LNCaP clone FGC (cell line): ENCODE measurements at regions not wholly inside any gene's neighbourhood (a gene's known extent, or its start where the extent isn't known, plus 50 kb on each side); places are given as distances from the start of the nearest gene placed in this dataset.

Source experiments
- DNase-seq: peaks from one replicate; pipeline ENCODE4 v3.0.0-alpha.2; 2011; ENCODE audit warnings: low read depth
- H3K4me3 ChIP-seq: 2 replicates; pipeline ENCODE4 v1.5.1; 2011; ENCODE audit warnings: mild to moderate bottlenecking, low read depth, low read length, control low read depth
- TF ChIP-seq, protein P1 (sequence below): IDR thresholded peaks from 2 replicates; pipeline ENCODE4 v1.5.1; 2012; ENCODE audit warnings: mild to moderate bottlenecking; ENCODE audit not compliant: control insufficient read depth, insufficient read depth; ENCODE audit errors: extremely low read depth

- no peak overlapping the region for H3K4me3 ChIP-seq
- no peak for DNase-seq
- TF ChIP-seq, protein P1, sequence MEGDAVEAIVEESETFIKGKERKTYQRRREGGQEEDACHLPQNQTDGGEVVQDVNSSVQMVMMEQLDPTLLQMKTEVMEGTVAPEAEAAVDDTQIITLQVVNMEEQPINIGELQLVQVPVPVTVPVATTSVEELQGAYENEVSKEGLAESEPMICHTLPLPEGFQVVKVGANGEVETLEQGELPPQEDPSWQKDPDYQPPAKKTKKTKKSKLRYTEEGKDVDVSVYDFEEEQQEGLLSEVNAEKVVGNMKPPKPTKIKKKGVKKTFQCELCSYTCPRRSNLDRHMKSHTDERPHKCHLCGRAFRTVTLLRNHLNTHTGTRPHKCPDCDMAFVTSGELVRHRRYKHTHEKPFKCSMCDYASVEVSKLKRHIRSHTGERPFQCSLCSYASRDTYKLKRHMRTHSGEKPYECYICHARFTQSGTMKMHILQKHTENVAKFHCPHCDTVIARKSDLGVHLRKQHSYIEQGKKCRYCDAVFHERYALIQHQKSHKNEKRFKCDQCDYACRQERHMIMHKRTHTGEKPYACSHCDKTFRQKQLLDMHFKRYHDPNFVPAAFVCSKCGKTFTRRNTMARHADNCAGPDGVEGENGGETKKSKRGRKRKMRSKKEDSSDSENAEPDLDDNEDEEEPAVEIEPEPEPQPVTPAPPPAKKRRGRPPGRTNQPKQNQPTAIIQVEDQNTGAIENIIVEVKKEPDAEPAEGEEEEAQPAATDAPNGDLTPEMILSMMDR, result no peak
These were observed 512.3 kb upstream of the MDFIC2 start for GRCh38 chr3:70824773-70825172.

DNA sequence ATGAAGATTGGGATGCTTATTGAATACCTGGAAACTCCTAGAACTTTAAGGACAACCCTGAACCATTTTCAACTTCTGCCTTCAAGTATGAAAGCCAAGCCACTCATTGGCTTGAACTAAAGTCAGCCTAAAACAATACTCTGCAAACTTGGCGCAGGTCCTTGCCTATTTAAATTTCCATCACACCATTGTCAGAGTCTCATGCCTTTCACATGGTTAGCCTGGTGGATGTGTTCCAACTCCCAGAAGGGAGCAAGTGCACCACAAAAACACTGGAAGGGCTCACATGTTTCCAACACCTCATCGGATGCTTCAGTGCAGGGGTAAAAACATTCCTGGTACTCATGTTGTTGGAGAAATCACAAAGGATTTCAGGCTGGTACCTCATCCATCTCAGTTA lies 511.6 kb upstream of the MDFIC2 start:
- TF ChIP-seq, protein P1, result no peak
- DNase-seq, result no peak
- no peak overlapping the region for H3K4me3 ChIP-seq

DNA sequence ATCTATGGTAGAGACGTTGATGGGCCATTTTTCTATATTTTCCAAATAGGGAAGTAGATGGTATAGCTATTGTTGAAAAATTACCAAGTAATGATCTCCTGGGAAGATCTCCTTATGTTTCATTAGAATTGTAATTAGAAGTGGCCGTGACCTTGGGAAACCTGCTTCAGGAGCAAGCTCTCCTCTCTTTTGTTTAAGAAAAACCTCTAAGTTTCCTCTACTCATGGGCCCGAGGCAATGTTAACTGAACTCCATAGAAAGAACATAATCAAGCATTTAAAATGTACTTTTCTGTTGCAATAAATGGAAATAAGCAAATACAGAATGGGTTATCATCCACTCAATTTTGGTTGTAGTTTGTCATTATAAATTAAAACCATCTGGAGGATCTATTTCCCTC lies 511.2 kb upstream of the MDFIC2 start:
- no peak for DNase-seq
- no peak overlapping the region for H3K4me3 ChIP-seq
- TF ChIP-seq, protein P1, result no peak

GRCh38 chr3:70822669-70823068 lies 510.2 kb upstream of the MDFIC2 start:
- H3K4me3 ChIP-seq, result no peak overlapping the region
- TF ChIP-seq, protein P1, result no peak
- no peak for DNase-seq

DNA sequence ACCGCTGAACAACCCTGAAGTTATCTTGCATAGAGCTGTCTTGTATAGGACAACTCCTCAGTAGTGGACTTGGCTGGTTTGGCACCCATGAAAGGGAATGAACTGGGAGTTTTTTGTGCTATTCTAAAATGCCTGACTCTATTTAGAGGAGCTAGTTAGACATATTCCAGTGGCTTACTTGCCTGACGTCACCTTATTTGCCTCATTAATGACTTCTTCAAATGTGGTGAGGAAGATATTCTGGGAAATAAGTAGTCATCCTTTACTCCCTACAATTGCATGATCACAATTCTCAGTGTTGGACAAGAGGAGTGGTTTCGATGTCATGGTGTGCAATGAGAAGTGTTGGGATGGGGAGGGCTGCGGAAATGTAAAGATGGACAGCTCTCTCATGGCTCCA lies 509.2 kb upstream of the MDFIC2 start:
- TF ChIP-seq, protein P1, result no peak
- H3K4me3 ChIP-seq, result no peak overlapping the region
- no peak for DNase-seq

DNA sequence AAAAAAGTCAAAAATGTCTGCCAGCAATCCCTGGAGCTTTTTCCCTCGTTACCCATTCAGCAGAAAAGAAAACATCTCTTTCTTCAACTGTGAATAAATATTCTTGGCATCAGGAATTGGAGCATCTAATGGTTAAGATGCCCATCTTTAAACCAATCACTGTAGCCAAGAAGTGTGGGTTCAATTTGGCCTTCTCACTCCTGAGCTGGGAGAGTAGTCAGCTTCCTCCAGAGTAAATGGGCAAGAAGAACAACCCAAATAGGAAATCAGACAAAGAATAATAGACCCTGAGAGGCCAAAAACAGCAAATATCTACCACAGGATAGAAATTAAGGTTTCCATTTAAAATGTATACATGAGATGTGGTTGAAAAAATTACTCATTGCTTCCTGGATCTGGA lies 508.0 kb upstream of the MDFIC2 start:
- TF ChIP-seq, protein P1, result no peak
- no peak overlapping the region for H3K4me3 ChIP-seq
- DNase-seq, result no peak

DNA sequence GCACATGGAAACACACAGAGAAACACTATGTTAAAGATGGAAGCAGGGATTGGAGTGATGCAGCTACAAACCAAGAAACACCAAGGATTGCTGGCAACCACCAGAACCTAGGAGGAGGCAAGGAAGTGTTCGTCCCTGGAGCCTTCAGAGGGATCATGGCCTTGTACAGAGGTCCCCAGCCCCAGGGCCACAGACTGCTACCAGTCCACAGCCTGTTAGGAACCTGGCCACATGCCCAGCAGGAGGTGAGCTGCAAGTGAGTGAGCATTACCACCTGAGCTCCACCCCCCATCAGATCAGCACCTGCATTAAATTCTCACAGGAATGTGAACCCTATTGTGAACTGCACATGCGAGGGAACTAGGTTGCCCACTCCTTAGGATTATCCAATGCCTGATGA lies 505.7 kb upstream of the MDFIC2 start:
- DNase-seq, result no peak
- H3K4me3 ChIP-seq, result no peak overlapping the region
- TF ChIP-seq, protein P1, result no peak
